ENCODE measurements at regions not wholly inside any gene's neighbourhood (a gene's known extent, or its start where the extent isn't known, plus 50 kb on each side); places are given as distances from the start of the nearest gene placed in this dataset.

DNA sequence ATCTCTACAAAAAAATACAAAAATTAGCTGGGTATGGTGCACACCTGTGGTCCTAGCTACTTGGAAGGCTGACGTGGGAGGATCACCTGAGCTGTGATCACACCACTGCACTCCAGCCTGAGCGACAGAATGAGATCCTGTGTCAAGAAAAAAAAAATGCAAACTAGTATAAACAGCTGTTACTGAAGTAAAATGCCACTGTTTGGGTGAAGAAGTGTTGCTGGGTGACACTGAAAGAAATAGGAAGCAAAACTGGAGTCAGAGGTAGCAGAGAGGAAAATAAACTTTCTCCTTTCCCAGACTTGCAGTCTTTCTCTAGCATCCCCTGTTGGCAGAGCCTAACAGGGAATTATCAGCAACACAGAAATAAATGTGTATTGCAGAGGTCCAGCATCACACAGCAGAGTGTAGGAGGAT, 241.2 kb upstream of the PREP start:
- H3K4me3 ChIP-seq (replicated peaks; ENCODE audit: low read depth, low read length), result no peak overlapping the region
- TF ChIP-seq, protein P1, sequence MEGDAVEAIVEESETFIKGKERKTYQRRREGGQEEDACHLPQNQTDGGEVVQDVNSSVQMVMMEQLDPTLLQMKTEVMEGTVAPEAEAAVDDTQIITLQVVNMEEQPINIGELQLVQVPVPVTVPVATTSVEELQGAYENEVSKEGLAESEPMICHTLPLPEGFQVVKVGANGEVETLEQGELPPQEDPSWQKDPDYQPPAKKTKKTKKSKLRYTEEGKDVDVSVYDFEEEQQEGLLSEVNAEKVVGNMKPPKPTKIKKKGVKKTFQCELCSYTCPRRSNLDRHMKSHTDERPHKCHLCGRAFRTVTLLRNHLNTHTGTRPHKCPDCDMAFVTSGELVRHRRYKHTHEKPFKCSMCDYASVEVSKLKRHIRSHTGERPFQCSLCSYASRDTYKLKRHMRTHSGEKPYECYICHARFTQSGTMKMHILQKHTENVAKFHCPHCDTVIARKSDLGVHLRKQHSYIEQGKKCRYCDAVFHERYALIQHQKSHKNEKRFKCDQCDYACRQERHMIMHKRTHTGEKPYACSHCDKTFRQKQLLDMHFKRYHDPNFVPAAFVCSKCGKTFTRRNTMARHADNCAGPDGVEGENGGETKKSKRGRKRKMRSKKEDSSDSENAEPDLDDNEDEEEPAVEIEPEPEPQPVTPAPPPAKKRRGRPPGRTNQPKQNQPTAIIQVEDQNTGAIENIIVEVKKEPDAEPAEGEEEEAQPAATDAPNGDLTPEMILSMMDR (IDR thresholded peaks at IDR 0.05; ENCODE audit: low read length, missing control alignments), result no peak
- no peak for DNase-seq (ENCODE audit: low read depth)

DNA sequence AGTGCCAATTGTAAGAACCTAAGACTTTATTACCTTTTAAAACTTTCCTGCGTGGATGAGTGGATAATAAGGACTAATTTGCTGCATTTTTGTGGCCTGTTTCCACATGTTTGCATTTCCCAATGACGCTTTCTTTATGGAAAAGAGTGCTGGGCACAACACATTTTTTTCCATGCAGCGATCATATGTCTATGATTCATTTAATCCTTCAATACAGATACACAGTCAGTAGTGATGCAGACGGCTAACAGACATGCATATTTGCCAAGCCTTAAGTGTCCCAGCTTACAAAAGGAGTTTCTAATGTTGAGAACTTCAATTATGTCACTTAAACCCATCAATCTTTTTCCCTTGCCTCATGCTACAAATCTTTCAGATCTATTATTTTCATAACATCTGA, 239.8 kb upstream of the PREP start:
- TF ChIP-seq, protein P1 (IDR thresholded peaks at IDR 0.05; ENCODE audit: low read length, missing control alignments), result no peak
- no peak overlapping the region for H3K4me3 ChIP-seq (replicated peaks; ENCODE audit: low read depth, low read length)
- DNase-seq (ENCODE audit: low read depth), result no peak

DNA sequence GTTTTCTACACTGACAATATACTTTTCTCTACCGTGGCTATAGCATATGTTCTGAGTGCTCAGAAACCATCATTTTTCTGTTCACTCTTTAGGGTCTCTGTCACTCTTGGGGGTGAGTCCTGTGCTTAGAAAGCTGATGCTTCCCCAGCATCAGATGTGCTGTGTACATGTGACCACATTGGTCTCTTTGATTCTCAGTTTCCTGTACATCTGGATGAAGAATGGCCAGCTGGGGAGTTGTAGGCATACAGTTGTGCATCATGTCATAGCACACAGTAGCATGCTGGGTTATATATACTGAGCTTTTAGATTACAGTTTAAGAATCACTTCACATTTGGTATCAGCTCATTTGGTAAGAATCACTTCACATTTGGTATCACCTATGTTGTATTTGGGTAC, 238.6 kb upstream of the PREP start:
- TF ChIP-seq, protein P1 (IDR thresholded peaks at IDR 0.05; ENCODE audit: low read length, missing control alignments), result no peak
- H3K4me3 ChIP-seq (replicated peaks; ENCODE audit: low read depth, low read length), result no peak overlapping the region
- DNase-seq (ENCODE audit: low read depth), result no peak

DNA sequence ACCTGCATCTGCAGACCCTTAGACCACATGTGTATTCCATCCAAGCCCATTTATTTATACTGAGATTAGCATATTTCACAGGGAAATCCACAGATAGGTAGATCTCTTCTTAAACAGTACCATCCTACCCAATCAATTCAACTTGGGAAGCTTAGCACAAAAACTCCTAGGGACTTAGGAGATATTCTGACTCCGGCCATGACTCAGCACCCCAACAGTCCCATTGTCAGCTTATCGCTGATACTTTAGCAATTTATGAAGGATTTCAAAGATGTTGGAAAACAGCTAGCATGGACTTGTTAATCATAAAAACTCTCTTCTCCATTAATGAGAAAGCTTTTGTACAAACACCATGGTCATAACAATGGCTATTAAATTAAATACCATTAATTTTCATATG, 236.2 kb upstream of the PREP start:
- TF ChIP-seq, protein P1 (IDR thresholded peaks at IDR 0.05; ENCODE audit: low read length, missing control alignments), result no peak
- H3K4me3 ChIP-seq (replicated peaks; ENCODE audit: low read depth, low read length), result no peak overlapping the region
- no peak for DNase-seq (ENCODE audit: low read depth)

DNA sequence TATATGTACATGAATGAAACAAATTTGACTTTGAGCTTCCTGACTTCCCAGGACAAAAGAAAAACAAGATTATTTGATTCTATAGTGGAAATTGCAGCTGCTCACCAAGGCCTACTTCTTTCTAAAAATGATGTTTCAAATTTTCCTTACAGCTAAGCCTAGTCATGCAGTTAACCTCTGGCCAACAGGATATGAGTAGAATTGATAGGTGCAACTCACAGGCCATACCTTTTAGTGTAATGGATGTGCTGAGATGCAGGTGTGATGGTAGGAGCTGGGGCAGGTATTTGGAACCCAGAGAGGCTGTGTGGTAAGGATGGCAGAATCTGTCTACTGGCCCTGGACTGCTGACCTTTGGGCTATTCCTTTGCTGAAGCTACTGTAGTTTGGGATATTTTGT, 230.9 kb upstream of the PREP start:
- TF ChIP-seq, protein P1 (IDR thresholded peaks at IDR 0.05; ENCODE audit: low read length, missing control alignments), result no peak
- DNase-seq (ENCODE audit: low read depth), result no peak
- no peak overlapping the region for H3K4me3 ChIP-seq (replicated peaks; ENCODE audit: low read depth, low read length)

DNA sequence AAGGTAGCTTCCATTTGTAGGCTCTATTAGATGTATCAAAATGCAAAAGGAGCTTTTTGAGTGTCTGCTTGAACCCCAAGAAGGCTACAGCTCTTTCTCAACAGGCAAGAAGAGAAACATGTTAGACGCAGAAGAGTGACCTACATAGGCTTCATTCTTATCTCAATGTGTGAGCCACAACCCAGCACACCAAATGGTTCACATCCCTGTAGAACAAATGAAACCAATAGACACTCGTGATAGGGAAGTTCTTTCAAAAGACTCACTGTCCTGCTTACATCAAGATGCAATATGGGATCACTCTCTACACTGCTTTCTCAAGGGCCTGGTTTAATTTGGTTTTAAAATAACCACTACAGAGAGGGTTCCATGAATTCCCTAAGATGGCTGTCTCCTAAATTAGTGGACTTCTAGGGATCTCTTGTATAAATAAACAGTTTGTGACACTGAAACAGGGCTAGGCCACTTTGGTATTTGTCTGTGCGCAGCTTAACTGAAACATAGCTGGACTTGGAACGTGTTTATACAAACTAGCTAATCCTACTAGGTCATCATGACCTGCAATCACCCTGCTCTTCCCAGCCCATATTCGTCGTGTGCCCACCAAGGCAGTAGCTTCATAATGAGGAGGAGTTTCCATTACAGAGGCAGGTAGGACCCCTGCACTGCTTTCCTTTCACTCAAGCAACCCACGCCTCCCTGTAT, 225.4 kb upstream of the PREP start:
- no peak overlapping the region for H3K4me3 ChIP-seq (replicated peaks; ENCODE audit: low read depth, low read length)
- no peak for DNase-seq (ENCODE audit: low read depth)
- TF ChIP-seq, protein P1 (IDR thresholded peaks at IDR 0.05; ENCODE audit: low read length, missing control alignments), result no peak

All from fibroblast of pulmonary artery (primary cell).